ENCODE measurements at regions not wholly inside any gene's neighbourhood (a gene's known extent, or its start where the extent isn't known, plus 50 kb on each side); places are given as distances from the start of the nearest gene placed in this dataset.

DNA sequence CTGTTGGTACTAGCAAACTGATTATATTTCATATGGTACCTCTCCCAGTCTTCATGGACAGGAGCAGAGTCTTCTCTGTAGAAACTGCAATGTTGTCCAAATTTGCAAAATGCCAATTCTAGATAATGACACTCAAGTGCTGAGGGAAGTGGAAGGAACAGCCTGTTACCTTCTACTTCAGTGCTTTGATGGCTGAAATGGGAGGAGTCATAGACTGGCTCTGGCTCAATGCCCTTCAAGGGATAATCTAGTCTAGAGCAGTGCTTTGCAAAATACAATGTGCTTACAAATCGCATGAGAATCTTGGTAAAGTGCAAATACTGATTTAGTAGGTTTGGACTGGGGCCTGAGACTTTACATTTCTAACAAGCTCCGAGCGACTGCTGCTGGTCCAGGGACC is 51.7 kb upstream of the ACP3 start:
- Histone ChIP-seq H3K9me3 (no peaks in the 10 kb centered on the region), H3K4me3 (no peak overlapping the region), H3K27me3 (no peaks in the 10 kb centered on the region), H3K27ac (no peak overlapping the region), H3K36me3 (no peaks in the 10 kb centered on the region), H3K4me1 (no peaks in the 10 kb centered on the region)
- intact Hi-C loops (cut with DNase I): no loop called here
- no peak for TF ChIP-seq CTCF (IDR thresholded peaks at IDR 0.05)
- ATAC-seq (peak; percentile 80), DNase-seq (no peak)

- Histone ChIP-seq H3K4me3 (no peak overlapping the region), H3K27ac (no peak overlapping the region), H3K27me3 (no peaks in the 10 kb centered on the region), H3K9me3 (no peaks in the 10 kb centered on the region), H3K36me3 (no peaks in the 10 kb centered on the region), H3K4me1 (no peaks in the 10 kb centered on the region)
- ATAC-seq: no peak
- intact Hi-C loops (cut with DNase I): no loop called here
- no peak for TF ChIP-seq CTCF (IDR thresholded peaks at IDR 0.05)
- no peak for DNase-seq
Measured at GRCh38 chr3:132267391-132267993, 49.7 kb upstream of the ACP3 start.

Data from upper lobe of right lung (tissue), 1 donor.